AG09309 (cell line): ENCODE measurements at regions not wholly inside any gene's neighbourhood (a gene's known extent, or its start where the extent isn't known, plus 50 kb on each side); places are given as distances from the start of the nearest gene placed in this dataset.
A peak's percentile ranks its signal among the peaks of the same experiment; 100 is the strongest.

Experiments
- DNase-seq: peaks from one replicate; pipeline ENCODE4 v3.0.0-alpha.2; 2010; ENCODE audit warnings: low read depth
- H3K4me3 ChIP-seq: 2 replicates; pipeline ENCODE4 v1.5.1; 2011; ENCODE audit warnings: mild to moderate bottlenecking, low read depth, low read length, moderate library complexity; ENCODE audit not compliant: control insufficient read depth
- TF ChIP-seq, protein P1 (sequence below): IDR thresholded peaks from 2 replicates; pipeline ENCODE4 v1.5.1; 2011; ENCODE audit warnings: mild to moderate bottlenecking, low read depth, low read length, inconsistent platforms; ENCODE audit not compliant: insufficient read depth, control insufficient read depth; ENCODE audit errors: missing control alignments

DNA sequence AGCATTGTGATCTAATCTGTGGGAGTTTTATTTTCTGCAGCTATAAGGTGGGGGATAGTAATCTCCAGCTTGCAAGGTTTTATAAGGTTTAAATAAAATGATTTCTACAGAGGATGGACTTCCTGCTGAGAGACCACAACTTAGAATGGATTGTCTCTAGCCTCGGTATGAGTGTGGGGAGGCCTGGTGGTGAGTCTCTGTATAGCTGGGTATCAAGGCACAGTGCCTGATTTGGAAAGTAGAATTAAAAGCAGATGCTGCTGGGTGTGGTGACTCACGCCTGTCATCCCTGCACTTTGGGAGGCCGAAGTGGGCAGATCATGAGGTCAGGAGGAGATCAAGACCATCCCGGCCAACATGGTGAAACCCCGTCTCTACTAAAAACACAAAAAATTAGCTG lies 162.0 kb upstream of the GATB start:
- DNase-seq, result no peak
- no peak overlapping the region for H3K4me3 ChIP-seq
- TF ChIP-seq, protein P1, sequence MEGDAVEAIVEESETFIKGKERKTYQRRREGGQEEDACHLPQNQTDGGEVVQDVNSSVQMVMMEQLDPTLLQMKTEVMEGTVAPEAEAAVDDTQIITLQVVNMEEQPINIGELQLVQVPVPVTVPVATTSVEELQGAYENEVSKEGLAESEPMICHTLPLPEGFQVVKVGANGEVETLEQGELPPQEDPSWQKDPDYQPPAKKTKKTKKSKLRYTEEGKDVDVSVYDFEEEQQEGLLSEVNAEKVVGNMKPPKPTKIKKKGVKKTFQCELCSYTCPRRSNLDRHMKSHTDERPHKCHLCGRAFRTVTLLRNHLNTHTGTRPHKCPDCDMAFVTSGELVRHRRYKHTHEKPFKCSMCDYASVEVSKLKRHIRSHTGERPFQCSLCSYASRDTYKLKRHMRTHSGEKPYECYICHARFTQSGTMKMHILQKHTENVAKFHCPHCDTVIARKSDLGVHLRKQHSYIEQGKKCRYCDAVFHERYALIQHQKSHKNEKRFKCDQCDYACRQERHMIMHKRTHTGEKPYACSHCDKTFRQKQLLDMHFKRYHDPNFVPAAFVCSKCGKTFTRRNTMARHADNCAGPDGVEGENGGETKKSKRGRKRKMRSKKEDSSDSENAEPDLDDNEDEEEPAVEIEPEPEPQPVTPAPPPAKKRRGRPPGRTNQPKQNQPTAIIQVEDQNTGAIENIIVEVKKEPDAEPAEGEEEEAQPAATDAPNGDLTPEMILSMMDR, result peak; percentile 17

DNA sequence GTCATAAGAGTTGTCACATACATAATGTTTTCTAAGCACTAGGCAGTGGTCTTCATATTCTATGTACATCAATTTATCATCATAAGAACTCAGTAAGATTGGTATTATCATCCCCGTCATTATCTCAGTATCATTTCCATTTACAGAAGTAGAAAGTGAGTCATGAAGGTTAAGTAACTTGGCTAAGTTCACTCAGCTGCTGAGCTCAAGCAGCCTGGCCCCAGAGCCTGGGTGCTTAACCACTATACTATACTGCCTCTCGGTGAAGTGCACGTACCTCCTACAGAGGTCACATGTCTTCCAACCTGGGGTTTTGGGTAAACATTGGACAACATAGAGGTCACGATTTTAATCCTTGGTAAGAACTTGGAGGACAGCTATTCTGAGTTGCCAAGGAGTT lies 161.5 kb upstream of the GATB start:
- peak; percentile 14 for DNase-seq
- TF ChIP-seq, protein P1, result no peak
- H3K4me3 ChIP-seq, result no peak overlapping the region

DNA sequence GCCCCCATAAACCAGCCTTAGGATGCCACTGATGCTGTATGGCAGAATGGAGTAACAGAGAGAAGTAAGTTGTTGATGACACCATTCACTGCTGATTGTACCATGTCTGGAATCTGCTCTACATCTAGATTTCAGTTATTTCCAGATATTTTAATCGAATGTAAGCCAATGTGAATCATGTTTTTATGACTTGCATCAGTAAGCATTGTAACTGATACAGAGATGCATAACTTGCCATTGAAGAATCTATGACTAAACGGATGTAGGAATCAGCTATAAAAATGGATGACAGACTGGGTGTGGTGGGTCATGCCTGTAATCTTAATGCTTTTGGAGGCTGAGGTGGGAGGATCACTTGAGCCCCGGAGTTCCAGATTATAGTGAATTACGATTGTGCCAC lies 161.0 kb upstream of the GATB start:
- no peak overlapping the region for H3K4me3 ChIP-seq
- TF ChIP-seq, protein P1, result no peak
- peak; percentile 66 for DNase-seq

DNA sequence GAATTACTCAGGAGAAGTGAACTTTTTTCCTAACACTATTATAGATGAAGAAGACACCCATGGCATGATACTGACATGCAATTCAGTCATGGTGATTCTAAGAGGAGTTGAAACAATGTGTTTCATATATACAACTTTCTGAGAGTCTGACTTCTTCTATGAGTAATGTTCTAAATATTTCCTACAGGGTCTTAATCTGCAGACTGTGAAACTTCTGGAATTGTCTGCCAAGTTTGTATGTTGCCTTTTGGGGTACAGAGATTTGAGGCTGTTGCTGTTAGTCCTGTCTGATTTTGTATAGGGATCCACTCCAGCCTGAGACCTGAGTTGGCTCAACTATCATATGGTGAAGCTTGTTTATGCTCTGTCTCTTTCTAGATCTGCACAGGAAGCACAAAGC lies 160.6 kb upstream of the GATB start:
- DNase-seq, result no peak
- no peak overlapping the region for H3K4me3 ChIP-seq
- TF ChIP-seq, protein P1, result no peak

DNA sequence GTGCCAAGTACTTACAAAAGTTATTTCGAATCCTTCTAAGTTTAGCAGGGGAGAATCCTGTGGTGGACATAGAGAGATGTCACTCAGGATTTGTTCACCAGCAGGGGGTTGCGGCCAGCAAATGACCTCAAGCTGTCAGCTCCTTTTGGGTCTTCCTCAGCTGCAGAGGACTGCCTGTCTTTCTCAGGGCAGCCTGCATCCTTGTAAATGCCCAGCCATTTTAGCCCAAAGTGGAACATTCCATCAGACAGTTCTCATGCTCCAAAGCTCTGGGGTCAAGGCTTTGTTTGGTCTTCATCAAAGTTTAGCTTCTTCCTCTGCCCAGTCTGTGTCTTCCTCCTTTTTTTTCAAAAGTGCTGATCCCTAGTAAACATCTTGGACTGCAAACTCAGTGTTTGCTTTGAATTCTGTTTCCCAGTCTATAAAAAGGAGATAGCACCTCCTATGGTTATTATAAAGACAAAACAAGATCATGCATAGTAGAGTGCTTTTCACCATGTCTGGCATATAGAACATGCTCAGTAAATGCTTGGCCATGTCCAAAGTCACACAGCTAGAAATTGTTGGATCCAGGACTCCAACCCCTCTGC lies 156.4 kb upstream of the GATB start:
- no peak overlapping the region for H3K4me3 ChIP-seq
- no peak for DNase-seq
- TF ChIP-seq, protein P1, result no peak

DNA sequence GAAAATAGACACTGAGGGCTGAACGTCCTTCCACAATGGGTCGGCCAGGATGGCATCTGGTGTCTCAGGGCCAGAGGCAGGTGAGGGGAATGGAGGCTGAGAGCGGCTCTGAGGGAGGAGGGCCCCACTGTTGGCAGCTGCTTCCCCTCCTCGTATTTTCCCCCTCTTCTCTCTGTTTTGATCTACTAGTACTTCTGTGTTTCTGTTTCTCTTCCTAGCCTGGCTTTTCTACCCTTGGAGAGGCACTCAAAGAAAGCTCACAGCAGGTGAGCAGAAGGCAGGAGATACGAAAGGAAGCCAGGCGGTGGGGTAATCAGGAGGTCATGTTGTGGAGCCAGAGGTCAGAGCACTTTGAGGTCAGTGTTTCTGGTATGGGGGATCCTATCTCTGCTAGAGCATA lies 151.8 kb upstream of the GATB start:
- no peak for DNase-seq
- TF ChIP-seq, protein P1, result no peak
- H3K4me3 ChIP-seq, result no peak overlapping the region

DNA sequence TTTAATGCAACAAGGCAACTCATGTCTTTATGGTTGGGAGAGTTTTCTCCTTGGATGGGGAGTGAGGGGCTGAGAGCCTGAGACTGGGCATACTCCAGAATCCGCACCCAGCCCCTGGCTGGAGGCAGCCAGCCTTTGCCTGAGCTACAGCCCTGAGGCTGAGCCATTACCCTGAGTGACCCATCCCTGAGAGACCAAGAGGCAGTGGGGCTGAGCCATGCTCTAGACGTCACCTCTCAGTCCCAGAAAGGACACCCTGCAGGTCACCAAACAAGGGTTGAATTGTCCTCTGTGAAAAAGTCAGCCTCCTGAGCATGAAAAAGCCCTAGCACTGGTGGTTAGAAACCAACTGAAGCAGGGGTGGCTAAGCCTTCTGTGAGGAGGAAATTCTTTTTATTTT lies 151.2 kb upstream of the GATB start:
- TF ChIP-seq, protein P1, result no peak
- no peak for DNase-seq

More for the DNA sequence above, 151.2 kb upstream of the GATB start:
- H3K4me3 ChIP-seq, result no peak overlapping the region
